ENCODE measurements at regions not wholly inside any gene's neighbourhood (a gene's known extent, or its start where the extent isn't known, plus 50 kb on each side); places are given as distances from the start of the nearest gene placed in this dataset.

- Histone ChIP-seq H3K27ac (ENCODE audit: extremely low read depth, low read depth, low read length) (no peak overlapping the region), H3K9me3 (ENCODE audit: control insufficient read depth, insufficient read depth, low read depth, low read length) (no peaks in the 10 kb centered on the region), H3K4me1 (ENCODE audit: control insufficient read depth, insufficient read depth, low read length) (no peaks in the 10 kb centered on the region), H3K36me3 (ENCODE audit: control insufficient read depth in 2 of 2, insufficient read depth in 1 of 2, low read length in 2 of 2) (no peaks in the 10 kb centered on the region), H3K4me3 (ENCODE audit: low read depth, low read length) (no peak overlapping the region)
- ChIA-PET CTCF (interaction anchor here (0.7 kb wide), 1 partner anchor 49 kb away, joined by 3 read pairs; no protein-coding TSS in a partner anchor), POLR2A (no interaction called here)
- TF ChIP-seq ZNF610 (tag by site-specific recombination; IDR thresholded peaks at IDR 0.05; ENCODE audit: borderline replicate concordance) (0 out of 2 replicates have a peak, but pooled peaks have one; percentile 28), ZNF324 (tag by site-specific recombination; IDR thresholded peaks at IDR 0.05) (no peak), RBAK (tag by site-specific recombination; IDR thresholded peaks at IDR 0.05) (no peak), HOXD13 (CRISPR knock-in tag; IDR thresholded peaks at IDR 0.05; ENCODE audit: borderline replicate concordance) (no peak), ZBTB1 (tag by site-specific recombination; IDR thresholded peaks at IDR 0.05) (0 out of 2 replicates have a peak, but pooled peaks have one; percentile 64), ZNF600 (tag by site-specific recombination; IDR thresholded peaks at IDR 0.05) (no peak), FEZF1 (tag by site-specific recombination; IDR thresholded peaks at IDR 0.05) (no peak), ZNF621 (tag by site-specific recombination; IDR thresholded peaks at IDR 0.05) (no peak), ZNF175 (tag by site-specific recombination; IDR thresholded peaks at IDR 0.05) (no peak), ZNF239 (tag by site-specific recombination; IDR thresholded peaks at IDR 0.05) (no peak), ZNF302 (tag by site-specific recombination; IDR thresholded peaks at IDR 0.05; ENCODE audit: low read depth) (no peak), HOXA7 (CRISPR knock-in tag; IDR thresholded peaks at IDR 0.05; ENCODE audit: borderline replicate concordance) (no peak), ZNF558 (tag by site-specific recombination; IDR thresholded peaks at IDR 0.05) (peak; percentile 81), ZBTB6 (tag by site-specific recombination; IDR thresholded peaks at IDR 0.05) (no peak), TCF7L2 (IDR thresholded peaks at IDR 0.05; ENCODE audit: borderline replicate concordance, low read depth, low read length) (no peak), ZNF48 (tag by site-specific recombination; IDR thresholded peaks at IDR 0.05) (no peak), ZNF114 (tag by site-specific recombination; IDR thresholded peaks at IDR 0.05) (no peak), ZNF837 (tag by site-specific recombination; IDR thresholded peaks at IDR 0.05) (no peak), ZNF24 (tag by site-specific recombination; IDR thresholded peaks at IDR 0.05) (peak; percentile 38; the same call in 1 of the 2 replicates), ZNF37A (tag by site-specific recombination; IDR thresholded peaks at IDR 0.05) (no peak), ZBTB26 (tag by site-specific recombination; optimal IDR thresholded peaks at IDR 0.05) (no peak), ZNF747 (tag by site-specific recombination; IDR thresholded peaks at IDR 0.05) (no peak), ZIC2 (tag by site-specific recombination; IDR thresholded peaks at IDR 0.05) (no peak), ZSCAN30 (tag by site-specific recombination; IDR thresholded peaks at IDR 0.05) (no peak), REST (tag by site-specific recombination; IDR thresholded peaks at IDR 0.05) (peak; percentile 83), ZBTB21 (tag by site-specific recombination; IDR thresholded peaks at IDR 0.05) (no peak)
- TF ChIP-seq, protein P1, sequence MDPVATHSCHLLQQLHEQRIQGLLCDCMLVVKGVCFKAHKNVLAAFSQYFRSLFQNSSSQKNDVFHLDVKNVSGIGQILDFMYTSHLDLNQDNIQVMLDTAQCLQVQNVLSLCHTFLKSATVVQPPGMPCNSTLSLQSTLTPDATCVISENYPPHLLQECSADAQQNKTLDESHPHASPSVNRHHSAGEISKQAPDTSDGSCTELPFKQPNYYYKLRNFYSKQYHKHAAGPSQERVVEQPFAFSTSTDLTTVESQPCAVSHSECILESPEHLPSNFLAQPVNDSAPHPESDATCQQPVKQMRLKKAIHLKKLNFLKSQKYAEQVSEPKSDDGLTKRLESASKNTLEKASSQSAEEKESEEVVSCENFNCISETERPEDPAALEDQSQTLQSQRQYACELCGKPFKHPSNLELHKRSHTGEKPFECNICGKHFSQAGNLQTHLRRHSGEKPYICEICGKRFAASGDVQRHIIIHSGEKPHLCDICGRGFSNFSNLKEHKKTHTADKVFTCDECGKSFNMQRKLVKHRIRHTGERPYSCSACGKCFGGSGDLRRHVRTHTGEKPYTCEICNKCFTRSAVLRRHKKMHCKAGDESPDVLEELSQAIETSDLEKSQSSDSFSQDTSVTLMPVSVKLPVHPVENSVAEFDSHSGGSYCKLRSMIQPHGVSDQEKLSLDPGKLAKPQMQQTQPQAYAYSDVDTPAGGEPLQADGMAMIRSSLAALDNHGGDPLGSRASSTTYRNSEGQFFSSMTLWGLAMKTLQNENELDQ (tag by site-specific recombination; IDR thresholded peaks at IDR 0.05; ENCODE audit: low read depth) = no peak
- TF ChIP-seq, protein P2, sequence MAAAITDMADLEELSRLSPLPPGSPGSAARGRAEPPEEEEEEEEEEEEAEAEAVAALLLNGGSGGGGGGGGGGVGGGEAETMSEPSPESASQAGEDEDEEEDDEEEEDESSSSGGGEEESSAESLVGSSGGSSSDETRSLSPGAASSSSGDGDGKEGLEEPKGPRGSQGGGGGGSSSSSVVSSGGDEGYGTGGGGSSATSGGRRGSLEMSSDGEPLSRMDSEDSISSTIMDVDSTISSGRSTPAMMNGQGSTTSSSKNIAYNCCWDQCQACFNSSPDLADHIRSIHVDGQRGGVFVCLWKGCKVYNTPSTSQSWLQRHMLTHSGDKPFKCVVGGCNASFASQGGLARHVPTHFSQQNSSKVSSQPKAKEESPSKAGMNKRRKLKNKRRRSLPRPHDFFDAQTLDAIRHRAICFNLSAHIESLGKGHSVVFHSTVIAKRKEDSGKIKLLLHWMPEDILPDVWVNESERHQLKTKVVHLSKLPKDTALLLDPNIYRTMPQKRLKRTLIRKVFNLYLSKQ (tag by site-specific recombination; IDR thresholded peaks at IDR 0.05; ENCODE audit: borderline replicate concordance) = 0 out of 2 replicates have a peak, but pooled peaks have one; percentile 61
Measured at GRCh38 chr3:181267312-181267711, 277.8 kb upstream of the DNAJC19 start.

Measured in HEK293 (cell line).